Stimulated activated CD4-positive, alpha-beta T cell treated with anti-CD3 and anti-CD28 coated beads, Interleukin-15, amount 100 ng/mL, for 48 hours (primary cell): ENCODE measurements at regions not wholly inside any gene's neighbourhood (a gene's known extent, or its start where the extent isn't known, plus 50 kb on each side); places are given as distances from the start of the nearest gene placed in this dataset.
A peak's percentile ranks its signal among the peaks of the same experiment; 100 is the strongest.

ENCODE experiments used
- DNase-seq, 2 donors: peaks; one replicate each; pipeline ENCODE4 v3.0.0-alpha.2; 2020; ENCODE audit warnings: low read depth in 2 of 2

- no peak for DNase-seq
These were observed 84.1 kb downstream of the TNFSF11 start for GRCh38 chr13:42658019-42658418.

- no peak for DNase-seq
These were observed 86.5 kb downstream of the TNFSF11 start for GRCh38 chr13:42660333-42660965.

- no peak for DNase-seq
These were observed 93.7 kb downstream of the TNFSF11 start for GRCh38 chr13:42667638-42668037.

- DNase-seq, result no peak
These were observed 97.5 kb downstream of the TNFSF11 start for GRCh38 chr13:42671502-42671901.

GRCh38 chr13:42673677-42674076, 99.7 kb downstream of the TNFSF11 start:
- no peak for DNase-seq

- no peak for DNase-seq
These were observed 100.6 kb upstream of the FAM216B start for GRCh38 chr13:42680748-42681147.

- no peak for DNase-seq
These were observed 99.9 kb upstream of the FAM216B start for GRCh38 chr13:42681326-42682100.

- DNase-seq, result no peak
These were observed 97.2 kb upstream of the FAM216B start for GRCh38 chr13:42684226-42684625.

GRCh38 chr13:42685751-42686150, 95.6 kb upstream of the FAM216B start:
- no peak for DNase-seq

GRCh38 chr13:42686165-42686564, 95.2 kb upstream of the FAM216B start:
- no peak for DNase-seq

- DNase-seq, result no peak
These were observed 92.6 kb upstream of the FAM216B start for GRCh38 chr13:42688821-42689220.

- DNase-seq, result no peak
These were observed 85.2 kb upstream of the FAM216B start for GRCh38 chr13:42696191-42696590.

- DNase-seq, result no peak
These were observed 81.5 kb upstream of the FAM216B start for GRCh38 chr13:42699912-42700311.

GRCh38 chr13:42702716-42703115, 78.7 kb upstream of the FAM216B start:
- DNase-seq, result no peak

GRCh38 chr13:42703740-42704139, 77.6 kb upstream of the FAM216B start:
- no peak for DNase-seq

- no peak for DNase-seq
These were observed 75.1 kb upstream of the FAM216B start for GRCh38 chr13:42706286-42706685.

- no peak for DNase-seq
These were observed 74.3 kb upstream of the FAM216B start for GRCh38 chr13:42707048-42707447.

GRCh38 chr13:42707586-42707985, 73.8 kb upstream of the FAM216B start:
- no peak for DNase-seq

GRCh38 chr13:42708391-42708790, 73.0 kb upstream of the FAM216B start:
- DNase-seq, result no peak

- no peak for DNase-seq
These were observed 72.1 kb upstream of the FAM216B start for GRCh38 chr13:42709276-42709675.

GRCh38 chr13:42715909-42716308, 65.5 kb upstream of the FAM216B start:
- DNase-seq, result no peak

- DNase-seq, result no peak
These were observed 64.2 kb upstream of the FAM216B start for GRCh38 chr13:42717176-42717575.

- DNase-seq, result peak; percentile 4 to 5
These were observed 61.1 kb upstream of the FAM216B start for GRCh38 chr13:42720113-42720857.
